IMR-90 (cell line): ENCODE measurements at regions not wholly inside any gene's neighbourhood (a gene's known extent, or its start where the extent isn't known, plus 50 kb on each side); places are given as distances from the start of the nearest gene placed in this dataset.

ENCODE experiments used
- BHLHE40 ChIP-seq: fragments of 150-350 bp; IDR thresholded peaks from 2 replicates; pipeline ENCODE4 v1.6.1; 2016; ENCODE audit warnings: mild to moderate bottlenecking, low read depth, low read length
- CEBPB ChIP-seq: IDR thresholded peaks from 2 replicates; pipeline ENCODE4 v1.6.1; 2012; ENCODE audit warnings: low read depth, low read length, improper control_type of control experiment
- CTCF ChIP-seq: conservative IDR thresholded peaks from 2 replicates; pipeline ENCODE4 v1.5.1; 2012; ENCODE audit warnings: mild to moderate bottlenecking, low read depth, low read length, improper control_type of control experiment
- ELK1 ChIP-seq: fragments of 150-350 bp; IDR thresholded peaks from 2 replicates; pipeline ENCODE4 v1.6.1; 2016; ENCODE audit warnings: low read depth, mild to moderate bottlenecking, low read length, moderate library complexity, borderline replicate concordance
- MAFK ChIP-seq: IDR thresholded peaks from 2 replicates; pipeline ENCODE4 v1.6.1; 2012; ENCODE audit warnings: low read depth, low read length, improper control_type of control experiment
- MAZ ChIP-seq: IDR thresholded peaks from 2 replicates; pipeline ENCODE4 v1.6.1; 2012; ENCODE audit warnings: low read depth, mild to moderate bottlenecking, low read length, improper control_type of control experiment, moderate library complexity, borderline replicate concordance
- MXI1 ChIP-seq: IDR thresholded peaks from 2 replicates; pipeline ENCODE4 v1.6.1; 2012; ENCODE audit warnings: low read depth, mild to moderate bottlenecking, low read length, moderate library complexity, borderline replicate concordance
- NFE2L2 ChIP-seq: fragments of 150-350 bp; IDR thresholded peaks from 2 replicates; pipeline ENCODE4 v1.6.1; 2016; ENCODE audit warnings: low read depth, mild to moderate bottlenecking, low read length
- POLR2A ChIP-seq: IDR thresholded peaks from 2 replicates; pipeline ENCODE4 v1.6.1; 2012; ENCODE audit warnings: mild to moderate bottlenecking, low read depth, low read length
- RAD21 ChIP-seq: IDR thresholded peaks from 2 replicates; pipeline ENCODE4 v1.6.1; 2012; ENCODE audit warnings: low read length, improper control_type of control experiment
- RCOR1 ChIP-seq: IDR thresholded peaks from 2 replicates; pipeline ENCODE4 v1.6.1; 2012; ENCODE audit warnings: mild to moderate bottlenecking, low read length, improper control_type of control experiment; ENCODE audit not compliant: insufficient replicate concordance
- RFX5 ChIP-seq: IDR thresholded peaks from 2 replicates; pipeline ENCODE4 v1.8.0; 2012; ENCODE audit warnings: low read depth, mild to moderate bottlenecking, low read length, moderate library complexity
- TF ChIP-seq, protein P1 (sequence below): fragments of 150-350 bp; IDR thresholded peaks from 2 replicates; pipeline ENCODE4 v1.6.1; 2017; ENCODE audit warnings: mild to moderate bottlenecking, antibody characterized with exemption, low read length, low read depth

GRCh38 chr18:79581911-79582310 lies 97.7 kb upstream of the CTDP1 start:
- no peak for TF ChIP-seq POLR2A
- TF ChIP-seq RFX5 = no peak
- no peak for TF ChIP-seq CTCF
- no peak for TF ChIP-seq RAD21
- no peak for TF ChIP-seq MAZ
- TF ChIP-seq, protein P1, sequence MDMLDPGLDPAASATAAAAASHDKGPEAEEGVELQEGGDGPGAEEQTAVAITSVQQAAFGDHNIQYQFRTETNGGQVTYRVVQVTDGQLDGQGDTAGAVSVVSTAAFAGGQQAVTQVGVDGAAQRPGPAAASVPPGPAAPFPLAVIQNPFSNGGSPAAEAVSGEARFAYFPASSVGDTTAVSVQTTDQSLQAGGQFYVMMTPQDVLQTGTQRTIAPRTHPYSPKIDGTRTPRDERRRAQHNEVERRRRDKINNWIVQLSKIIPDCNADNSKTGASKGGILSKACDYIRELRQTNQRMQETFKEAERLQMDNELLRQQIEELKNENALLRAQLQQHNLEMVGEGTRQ = no peak
- TF ChIP-seq NFE2L2 = no peak
- TF ChIP-seq CEBPB = no peak
- no peak for TF ChIP-seq MAFK
- no peak for TF ChIP-seq ELK1
- TF ChIP-seq RCOR1 = no peak
- TF ChIP-seq BHLHE40 = no peak
- TF ChIP-seq MXI1 = no peak
